GM18858 (cell line): ENCODE measurements at regions not wholly inside any gene's neighbourhood (a gene's known extent, or its start where the extent isn't known, plus 50 kb on each side); places are given as distances from the start of the nearest gene placed in this dataset.

Experiments used
- ATAC-seq: cut with Tn5 transposase; IDR thresholded peaks from one replicate; pipeline ENCODE4 v1.9.1; 2021; ENCODE audit not compliant: unreplicated experiment

- ATAC-seq, result no peak
Observed at GRCh38 chr3:44016818-44017217, 224.9 kb upstream of the TOPAZ1 start.

DNA sequence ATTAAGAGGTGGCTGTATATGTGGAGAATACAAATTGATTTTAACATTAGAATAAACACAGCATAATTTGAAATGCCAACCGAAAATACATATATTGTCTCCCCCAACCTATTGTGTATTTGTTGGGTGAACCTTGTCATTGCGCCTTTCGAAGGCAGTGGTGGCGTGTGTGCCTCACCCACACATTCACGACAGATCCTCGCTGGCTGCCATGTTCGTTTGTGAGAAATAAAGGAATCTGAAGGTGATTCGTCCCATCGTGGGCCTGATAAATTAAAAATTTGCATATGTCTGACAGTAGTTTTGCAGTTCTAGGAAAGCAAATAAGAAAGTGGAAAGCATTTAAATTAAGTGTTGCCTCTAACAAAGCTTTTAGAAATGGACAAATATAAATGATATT lies 222.8 kb upstream of the TOPAZ1 start:
- ATAC-seq, result no peak

DNA sequence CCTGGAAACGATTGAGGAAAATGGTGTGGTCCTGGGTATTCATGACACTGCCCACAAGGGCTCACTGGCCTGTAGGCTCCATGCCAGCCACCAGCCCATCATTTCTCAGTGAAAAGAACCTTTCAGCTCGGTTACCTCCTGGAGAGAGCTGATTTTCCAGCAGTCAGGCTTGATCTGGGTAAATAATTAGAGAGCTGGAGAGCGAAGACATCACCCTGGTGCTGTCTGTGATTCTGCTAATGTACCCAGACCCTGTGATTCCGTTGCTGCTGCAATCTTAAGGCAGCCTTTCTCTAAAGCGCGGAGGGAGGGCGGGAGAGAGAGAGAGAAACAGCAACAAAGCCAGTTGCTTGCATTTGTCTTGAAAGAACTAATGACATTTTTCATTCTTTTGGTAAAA lies 221.9 kb upstream of the TOPAZ1 start:
- ATAC-seq, result no peak

- ATAC-seq, result no peak
Observed at GRCh38 chr3:44020143-44020542, 221.5 kb upstream of the TOPAZ1 start.

DNA sequence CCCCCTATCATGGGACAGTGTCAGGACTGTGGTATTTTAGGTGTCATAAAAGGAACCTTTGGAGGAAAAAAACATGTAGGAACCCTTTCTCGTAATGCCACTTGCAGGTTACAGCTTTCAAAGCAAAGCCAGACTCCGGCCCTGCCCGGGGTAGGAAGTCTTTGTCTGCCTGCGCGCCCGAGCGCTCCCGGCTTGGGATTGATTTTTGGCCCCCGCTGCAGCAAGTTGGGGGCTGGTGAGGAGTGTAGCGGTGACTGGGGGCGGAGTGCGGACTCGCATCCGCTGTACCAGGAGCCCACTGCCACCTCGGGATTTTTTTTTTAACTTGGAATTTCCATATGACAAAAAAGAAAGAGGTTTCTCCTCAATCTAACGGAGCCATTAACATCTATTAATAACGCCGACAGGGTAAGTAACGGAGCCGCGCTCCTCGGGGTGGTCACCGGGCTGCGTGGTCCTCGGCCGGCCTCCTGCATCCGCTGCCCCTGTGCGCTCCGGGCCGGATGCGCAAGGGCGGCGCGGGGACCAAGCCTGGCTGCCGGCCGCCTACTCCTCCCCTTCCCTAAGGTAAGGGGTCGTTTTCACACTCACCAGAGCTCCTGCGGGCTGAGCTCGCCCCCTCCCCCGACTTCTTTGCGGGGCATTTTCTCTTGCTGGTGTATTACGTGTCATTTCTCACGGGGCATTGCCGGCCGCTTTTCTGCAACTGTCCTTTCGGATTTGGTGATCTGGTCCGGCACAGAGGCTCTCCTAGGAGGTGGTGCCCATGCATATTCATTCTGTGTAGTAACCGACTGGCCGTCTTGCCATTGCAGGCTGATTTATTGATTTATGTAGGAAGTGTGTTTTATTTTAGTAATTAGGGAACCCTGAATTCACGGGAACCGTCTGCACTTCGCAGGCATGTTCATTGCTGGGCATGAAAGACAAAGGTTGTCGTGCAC lies 219.8 kb upstream of the TOPAZ1 start:
- ATAC-seq, result no peak

DNA sequence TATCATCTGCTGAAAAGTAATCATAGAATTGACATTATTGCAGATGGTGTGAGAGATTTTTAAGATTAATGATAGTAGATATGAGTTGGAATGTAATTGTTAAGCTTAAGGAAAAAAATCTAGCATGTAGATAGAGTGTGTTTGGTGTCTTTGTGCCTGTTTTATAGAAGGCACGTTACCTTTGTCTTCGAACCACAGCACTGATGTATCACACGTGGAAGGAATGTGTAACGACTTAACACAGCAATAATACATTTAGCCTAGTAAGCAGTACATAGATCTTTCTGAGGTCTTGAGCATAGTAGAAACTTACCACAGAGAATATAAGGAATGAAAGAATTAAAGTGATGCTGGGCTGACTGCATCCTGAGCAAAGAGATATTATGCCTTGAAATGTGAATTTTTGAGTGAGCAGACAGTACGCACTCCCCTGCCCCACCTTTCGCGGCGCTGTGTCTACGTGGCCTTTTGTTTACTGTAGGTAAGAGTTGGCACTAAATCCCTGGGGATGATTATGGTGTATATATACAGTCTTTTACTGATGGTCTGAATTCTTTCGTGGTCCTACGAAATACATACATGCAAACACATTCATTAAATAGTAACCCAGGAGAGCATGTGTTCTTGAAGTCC lies 217.6 kb upstream of the TOPAZ1 start:
- no peak for ATAC-seq

- ATAC-seq, result no peak
Observed at GRCh38 chr3:44026220-44026865, 215.3 kb upstream of the TOPAZ1 start.

DNA sequence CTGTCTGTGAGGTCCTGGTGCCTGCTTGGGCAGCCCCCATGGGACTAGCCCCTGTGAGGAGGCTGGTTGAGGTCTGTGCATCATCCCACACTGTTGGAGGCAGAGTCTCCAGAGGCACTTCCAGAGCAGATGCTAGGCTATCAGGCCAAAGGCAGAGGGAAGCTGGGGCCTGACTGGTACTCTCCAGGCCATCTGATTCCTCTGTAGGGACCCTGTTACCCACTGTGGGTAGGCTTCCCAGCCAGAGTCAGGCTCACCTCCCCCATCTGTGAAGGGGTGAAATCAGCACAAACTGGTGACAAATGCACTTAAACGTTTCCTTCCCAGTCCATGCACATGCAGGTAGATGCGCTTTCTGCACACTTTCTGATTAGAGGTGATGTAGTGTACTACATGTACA lies 212.6 kb upstream of the TOPAZ1 start:
- no peak for ATAC-seq

GRCh38 chr3:44030285-44030684 lies 211.4 kb upstream of the TOPAZ1 start:
- ATAC-seq, result no peak

GRCh38 chr3:44030687-44031305 lies 210.9 kb upstream of the TOPAZ1 start:
- ATAC-seq, result no peak

- ATAC-seq, result no peak
Observed at GRCh38 chr3:44031387-44032380, 210.0 kb upstream of the TOPAZ1 start.

DNA sequence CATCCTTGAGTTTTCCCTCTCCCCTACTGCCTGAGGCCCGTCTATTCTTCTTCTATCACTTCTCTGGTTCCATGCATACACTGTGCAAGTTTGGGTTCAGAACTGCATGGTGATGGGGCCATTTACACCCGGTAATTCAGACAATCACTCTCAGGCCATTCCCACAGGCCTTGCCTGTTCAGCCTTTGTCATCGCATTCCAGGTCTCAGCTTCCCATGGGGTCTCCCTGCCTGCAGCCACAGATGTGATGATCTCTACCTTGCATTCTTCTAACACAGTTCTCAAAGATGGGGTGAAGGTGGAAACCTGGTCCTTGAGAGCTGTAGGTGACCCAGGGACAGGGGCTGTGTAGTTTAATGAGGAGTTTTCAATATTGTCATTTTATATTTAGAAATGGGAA lies 209.2 kb upstream of the TOPAZ1 start:
- no peak for ATAC-seq

- ATAC-seq, result no peak
Observed at GRCh38 chr3:44033123-44033522, 208.6 kb upstream of the TOPAZ1 start.

DNA sequence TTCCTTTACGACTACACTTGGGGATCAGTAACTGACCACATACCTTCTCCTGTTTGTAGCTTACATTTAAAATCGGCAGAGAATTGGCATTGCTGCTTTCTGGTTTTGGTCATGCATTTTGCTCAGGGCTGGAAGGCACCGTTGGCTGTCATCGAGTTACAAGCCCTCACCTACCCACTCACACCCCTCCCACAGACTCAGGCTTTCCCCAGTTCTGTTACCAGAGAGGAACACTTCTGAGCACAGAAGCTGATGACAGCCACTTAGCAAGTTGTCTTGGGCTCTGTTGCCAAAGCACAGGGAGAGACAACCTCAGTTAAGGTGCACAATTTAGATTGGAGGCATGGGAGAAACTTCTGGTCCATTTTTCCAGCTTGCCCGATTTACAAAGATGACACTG lies 204.8 kb upstream of the TOPAZ1 start:
- no peak for ATAC-seq

GRCh38 chr3:44039006-44039405 lies 202.7 kb upstream of the TOPAZ1 start:
- ATAC-seq, result no peak

- ATAC-seq, result no peak
Observed at GRCh38 chr3:44041726-44042125, 200.0 kb upstream of the TOPAZ1 start.

GRCh38 chr3:44042772-44043171 lies 198.9 kb upstream of the TOPAZ1 start:
- ATAC-seq, result no peak

GRCh38 chr3:44045476-44046275 lies 196.0 kb upstream of the TOPAZ1 start:
- peak; percentile 76 for ATAC-seq

GRCh38 chr3:44047796-44048195 lies 193.9 kb upstream of the TOPAZ1 start:
- no peak for ATAC-seq
